ENCODE measurements at regions not wholly inside any gene's neighbourhood (a gene's known extent, or its start where the extent isn't known, plus 50 kb on each side); places are given as distances from the start of the nearest gene placed in this dataset.
"Not testable (repeated sequence)": the region's sequence is repeated elsewhere in the genome, so short reads cannot be mapped to it uniquely, and the experiment has no call there.

GRCh38 chr9:102497709-102498108 is 497.4 kb upstream of the CYLC2 start:
- Histone ChIP-seq H3K27me3 (ENCODE audit: control insufficient read depth, insufficient read depth, low read length) (no peaks in the 10 kb centered on the region), H3K9me3 (ENCODE audit: control insufficient read depth, insufficient read depth, low read length) (peaks cover 2% of the 10 kb centered on the region), H3K36me3 (ENCODE audit: control insufficient read depth, insufficient read depth, low read length) (no peaks in the 10 kb centered on the region), H3K4me3 (ENCODE audit: low read depth, low read length) (no peak overlapping the region), H3K4me1 (ENCODE audit: control insufficient read depth, insufficient read depth, low read length) (no peaks in the 10 kb centered on the region), H3K27ac (ENCODE audit: low read depth, low read length) (no peak overlapping the region)
- peak in 2 of 6 donors; percentile 10 to 25 for DNase-seq (ENCODE audit: low read depth in 4 of 6, low spot score in 6 of 6)
- WGBS (ENCODE audit: insufficient coverage) = 69% methylated on average over 9 of the region's 9 CpGs

GRCh38 chr9:102486976-102487375 is 508.2 kb upstream of the CYLC2 start:
- H3K4me3 ChIP-seq (ENCODE audit: low read depth, low read length); H3K9me3 ChIP-seq (ENCODE audit: control insufficient read depth, insufficient read depth, low read length); H3K4me1 ChIP-seq (ENCODE audit: control insufficient read depth, insufficient read depth, low read length); DNase-seq (ENCODE audit: low read depth in 4 of 6, low spot score in 6 of 6); H3K27ac ChIP-seq (ENCODE audit: low read depth, low read length); H3K27me3 ChIP-seq (ENCODE audit: control insufficient read depth, insufficient read depth, low read length); H3K36me3 ChIP-seq (ENCODE audit: control insufficient read depth, insufficient read depth, low read length): not testable (repeated sequence)
- over 99% methylated on average over 25 of the region's 25 CpGs for WGBS (ENCODE audit: insufficient coverage)

GRCh38 chr9:102483651-102484050 is 511.5 kb upstream of the CYLC2 start:
- WGBS (ENCODE audit: insufficient coverage) = no CpG with 5 or more reads among the region's 1 CpG
- Histone ChIP-seq H3K9me3 (ENCODE audit: control insufficient read depth, insufficient read depth, low read length) (no peaks in the 10 kb centered on the region), H3K4me1 (ENCODE audit: control insufficient read depth, insufficient read depth, low read length) (no peaks in the 10 kb centered on the region), H3K4me3 (ENCODE audit: low read depth, low read length) (no peak overlapping the region), H3K27me3 (ENCODE audit: control insufficient read depth, insufficient read depth, low read length) (no peaks in the 10 kb centered on the region), H3K27ac (ENCODE audit: low read depth, low read length) (no peak overlapping the region), H3K36me3 (ENCODE audit: control insufficient read depth, insufficient read depth, low read length) (no peaks in the 10 kb centered on the region)
- peak in 2 of 6 donors; percentile 1 to 90 for DNase-seq (ENCODE audit: low read depth in 4 of 6, low spot score in 6 of 6)

GRCh38 chr9:102482776-102483175 is 512.4 kb upstream of the CYLC2 start:
- no peaks in the 10 kb centered on the region for H3K4me1 ChIP-seq (ENCODE audit: control insufficient read depth, insufficient read depth, low read length)
- DNase-seq (ENCODE audit: low read depth in 4 of 6, low spot score in 6 of 6) = peak in 1 of 6 donors; percentile 55
- WGBS (ENCODE audit: insufficient coverage) = no CpG with 5 or more reads among the region's 1 CpG

GRCh38 chr9:102479191-102479590 is 515.9 kb upstream of the CYLC2 start:
- 82% methylated on average over 2 of the region's 3 CpGs for WGBS (ENCODE audit: insufficient coverage)

More at GRCh38 chr9:102482776-102483175, 512.4 kb upstream of the CYLC2 start:
- Histone ChIP-seq H3K4me3 (ENCODE audit: low read depth, low read length) (no peak overlapping the region), H3K27me3 (ENCODE audit: control insufficient read depth, insufficient read depth, low read length) (no peaks in the 10 kb centered on the region), H3K36me3 (ENCODE audit: control insufficient read depth, insufficient read depth, low read length) (no peaks in the 10 kb centered on the region), H3K9me3 (ENCODE audit: control insufficient read depth, insufficient read depth, low read length) (no peaks in the 10 kb centered on the region), H3K27ac (ENCODE audit: low read depth, low read length) (no peak overlapping the region)

GRCh38 chr9:102474357-102474756 is 520.8 kb upstream of the CYLC2 start:
- no peaks in the 10 kb centered on the region for H3K36me3 ChIP-seq (ENCODE audit: control insufficient read depth, insufficient read depth, low read length)
- no peak for DNase-seq (ENCODE audit: low read depth in 4 of 6, low spot score in 6 of 6)
- H3K27ac ChIP-seq (ENCODE audit: low read depth, low read length) = no peak overlapping the region
- H3K27me3 ChIP-seq (ENCODE audit: control insufficient read depth, insufficient read depth, low read length) = no peaks in the 10 kb centered on the region
- no peaks in the 10 kb centered on the region for H3K4me1 ChIP-seq (ENCODE audit: control insufficient read depth, insufficient read depth, low read length)
- H3K4me3 ChIP-seq (ENCODE audit: low read depth, low read length) = no peak overlapping the region
- no peaks in the 10 kb centered on the region for H3K9me3 ChIP-seq (ENCODE audit: control insufficient read depth, insufficient read depth, low read length)
- WGBS (ENCODE audit: insufficient coverage) = 100% methylated on average over 1 of the region's 2 CpGs

More at GRCh38 chr9:102479191-102479590, 515.9 kb upstream of the CYLC2 start:
- Histone ChIP-seq H3K36me3 (ENCODE audit: control insufficient read depth, insufficient read depth, low read length) (no peaks in the 10 kb centered on the region), H3K4me1 (ENCODE audit: control insufficient read depth, insufficient read depth, low read length) (no peaks in the 10 kb centered on the region), H3K27me3 (ENCODE audit: control insufficient read depth, insufficient read depth, low read length) (no peaks in the 10 kb centered on the region), H3K4me3 (ENCODE audit: low read depth, low read length) (no peak overlapping the region), H3K9me3 (ENCODE audit: control insufficient read depth, insufficient read depth, low read length) (no peaks in the 10 kb centered on the region), H3K27ac (ENCODE audit: low read depth, low read length) (no peak overlapping the region)
- DNase-seq (ENCODE audit: low read depth in 4 of 6, low spot score in 6 of 6) = no peak

GRCh38 chr9:102469430-102469829 is 525.7 kb upstream of the CYLC2 start:
- H3K4me3 ChIP-seq (ENCODE audit: low read depth, low read length); H3K4me1 ChIP-seq (ENCODE audit: control insufficient read depth, insufficient read depth, low read length); H3K27me3 ChIP-seq (ENCODE audit: control insufficient read depth, insufficient read depth, low read length); H3K9me3 ChIP-seq (ENCODE audit: control insufficient read depth, insufficient read depth, low read length); DNase-seq (ENCODE audit: low read depth in 4 of 6, low spot score in 6 of 6); H3K27ac ChIP-seq (ENCODE audit: low read depth, low read length); H3K36me3 ChIP-seq (ENCODE audit: control insufficient read depth, insufficient read depth, low read length): not testable (repeated sequence)
- WGBS (ENCODE audit: insufficient coverage) = no CpG with 5 or more reads among the region's 7 CpGs

GRCh38 chr9:102461156-102461819 is 533.8 kb upstream of the CYLC2 start:
- DNase-seq (ENCODE audit: low read depth in 4 of 6, low spot score in 6 of 6) = no peak
- Histone ChIP-seq H3K4me1 (ENCODE audit: control insufficient read depth, insufficient read depth, low read length) (no peaks in the 10 kb centered on the region), H3K9me3 (ENCODE audit: control insufficient read depth, insufficient read depth, low read length) (no peaks in the 10 kb centered on the region), H3K4me3 (ENCODE audit: low read depth, low read length) (no peak overlapping the region), H3K36me3 (ENCODE audit: control insufficient read depth, insufficient read depth, low read length) (no peaks in the 10 kb centered on the region), H3K27ac (ENCODE audit: low read depth, low read length) (no peak overlapping the region), H3K27me3 (ENCODE audit: control insufficient read depth, insufficient read depth, low read length) (no peaks in the 10 kb centered on the region)
- WGBS (ENCODE audit: insufficient coverage) = 94% methylated on average over 2 of the region's 2 CpGs

GRCh38 chr9:102459828-102460227 is 535.3 kb upstream of the CYLC2 start:
- DNase-seq (ENCODE audit: low read depth in 4 of 6, low spot score in 6 of 6) = no peak
- Histone ChIP-seq H3K27me3 (ENCODE audit: control insufficient read depth, insufficient read depth, low read length) (no peaks in the 10 kb centered on the region), H3K9me3 (ENCODE audit: control insufficient read depth, insufficient read depth, low read length) (no peaks in the 10 kb centered on the region), H3K27ac (ENCODE audit: low read depth, low read length) (no peak overlapping the region), H3K4me1 (ENCODE audit: control insufficient read depth, insufficient read depth, low read length) (no peaks in the 10 kb centered on the region), H3K4me3 (ENCODE audit: low read depth, low read length) (no peak overlapping the region), H3K36me3 (ENCODE audit: control insufficient read depth, insufficient read depth, low read length) (no peaks in the 10 kb centered on the region)
- WGBS (ENCODE audit: insufficient coverage) = no CpG with 5 or more reads among the region's 1 CpG

- Histone ChIP-seq H3K9me3 (ENCODE audit: control insufficient read depth, insufficient read depth, low read length) (no peaks in the 10 kb centered on the region), H3K27ac (ENCODE audit: low read depth, low read length) (no peak overlapping the region), H3K36me3 (ENCODE audit: control insufficient read depth, insufficient read depth, low read length) (no peaks in the 10 kb centered on the region), H3K4me3 (ENCODE audit: low read depth, low read length) (no peak overlapping the region), H3K27me3 (ENCODE audit: control insufficient read depth, insufficient read depth, low read length) (no peaks in the 10 kb centered on the region), H3K4me1 (ENCODE audit: control insufficient read depth, insufficient read depth, low read length) (no peaks in the 10 kb centered on the region)
- WGBS (ENCODE audit: insufficient coverage) = no CpG with 5 or more reads among the region's 1 CpG
- peak in 1 of 6 donors; percentile 73 for DNase-seq (ENCODE audit: low read depth in 4 of 6, low spot score in 6 of 6)
Observed at GRCh38 chr9:102456562-102456961, 538.6 kb upstream of the CYLC2 start.

All from spinal cord (tissue), 9 donors.